ENCODE measurements at regions not wholly inside any gene's neighbourhood (a gene's known extent, or its start where the extent isn't known, plus 50 kb on each side); places are given as distances from the start of the nearest gene placed in this dataset.

DNA sequence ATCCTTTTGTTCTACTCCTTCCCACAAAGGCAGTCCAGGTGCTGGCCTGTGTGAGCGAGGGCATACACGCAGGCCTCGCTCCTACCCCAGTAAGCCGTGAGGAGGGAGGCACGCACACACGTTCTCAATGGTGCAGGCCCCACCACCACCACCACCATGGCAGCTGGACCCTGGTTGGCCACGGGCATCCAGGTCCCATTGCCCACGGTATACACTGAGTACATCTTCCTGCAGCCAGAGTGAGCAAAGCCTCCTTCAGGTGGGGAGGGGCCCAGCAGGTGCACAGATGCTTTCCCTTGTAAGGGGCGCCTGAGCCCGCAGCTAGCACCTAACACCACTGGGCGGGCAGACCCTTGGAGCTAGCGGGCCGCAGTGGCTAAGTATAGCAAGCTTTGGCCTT, 373.3 kb upstream of the MKI67 start:
- TF ChIP-seq EZH2phosphoT487 (IDR thresholded peaks at IDR 0.05; ENCODE audit: borderline replicate concordance, low read length): no peak
- TF ChIP-seq CTCF (conservative IDR thresholded peaks at IDR 0.05; ENCODE audit: low read depth, low read length): no peak
- TF ChIP-seq EZH2 (IDR thresholded peaks at IDR 0.05; ENCODE audit: low read length, unreplicated experiment): no peak
- Histone ChIP-seq H3K4me1 (ENCODE audit: insufficient read depth, low read length) (no peaks in the 10 kb centered on the region), H3K9ac (ENCODE audit: low read length) (no peak overlapping the region), H3K9me2 (replicated peaks; ENCODE audit: low read length) (no peaks in the 10 kb centered on the region), H3F3A (ENCODE audit: low read length, unreplicated experiment) (no peaks in the 10 kb centered on the region), H3K79me2 (ENCODE audit: low read length) (no peaks in the 10 kb centered on the region), H3K27me3 (ENCODE audit: low read length) (no peaks in the 10 kb centered on the region), H3K4me2 (ENCODE audit: low read length) (no peak overlapping the region), H3K27ac (ENCODE audit: low read length) (no peak overlapping the region), H3K36me3 (ENCODE audit: low read depth, low read length) (no peaks in the 10 kb centered on the region), H3K4me3 (ENCODE audit: low read length) (no peak overlapping the region), H4K20me1 (ENCODE audit: low read length) (no peaks in the 10 kb centered on the region), H3K9me3 (ENCODE audit: low read length) (no peaks in the 10 kb centered on the region), H2AFZ (ENCODE audit: low read length) (no peak overlapping the region)
- DNase-seq (no peak), ATAC-seq (no peak)
- CTCF ChIA-PET: no interaction called here
- POLR2A ChIA-PET (ENCODE audit: unreplicated experiment): no interaction called here
- intact Hi-C loops (cut with micrococcal nuclease): no loop called here
- BruUV-seq (replicated peaks): no TSS peak

DNA sequence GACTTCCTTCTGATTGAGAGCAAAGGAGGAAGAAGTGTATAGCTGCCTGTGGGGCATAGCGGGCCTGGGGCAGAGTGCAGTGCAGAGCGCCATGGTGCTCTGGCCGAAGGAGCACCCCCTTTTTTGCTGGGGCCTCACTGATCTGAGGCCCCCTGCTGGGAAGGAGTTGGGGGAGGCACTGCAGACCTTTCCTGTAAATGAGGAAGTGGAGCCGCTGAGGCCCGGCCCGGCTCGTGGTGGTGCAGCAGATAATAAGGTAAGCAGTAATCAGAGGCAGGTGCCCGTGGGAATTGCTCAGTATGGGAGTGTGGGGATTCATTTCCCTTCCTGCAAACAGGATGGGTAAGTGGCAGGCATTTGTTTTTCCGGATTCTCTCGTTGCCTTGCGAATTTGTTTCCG, 373.7 kb upstream of the MKI67 start:
- Histone ChIP-seq H3K27me3 (ENCODE audit: low read length) (no peaks in the 10 kb centered on the region), H3K4me1 (ENCODE audit: insufficient read depth, low read length) (no peaks in the 10 kb centered on the region), H3K9ac (ENCODE audit: low read length) (no peak overlapping the region), H2AFZ (ENCODE audit: low read length) (no peak overlapping the region), H3K4me2 (ENCODE audit: low read length) (no peak overlapping the region), H3F3A (ENCODE audit: low read length, unreplicated experiment) (no peaks in the 10 kb centered on the region), H4K20me1 (ENCODE audit: low read length) (no peaks in the 10 kb centered on the region), H3K36me3 (ENCODE audit: low read depth, low read length) (no peaks in the 10 kb centered on the region), H3K4me3 (ENCODE audit: low read length) (no peak overlapping the region), H3K79me2 (ENCODE audit: low read length) (no peaks in the 10 kb centered on the region), H3K9me3 (ENCODE audit: low read length) (no peaks in the 10 kb centered on the region), H3K9me2 (replicated peaks; ENCODE audit: low read length) (no peaks in the 10 kb centered on the region), H3K27ac (ENCODE audit: low read length) (no peak overlapping the region)
- no TSS peak for BruUV-seq (replicated peaks)
- no peak for DNase-seq
- ChIA-PET POLR2A (ENCODE audit: unreplicated experiment) (no interaction called here), CTCF (no interaction called here)
- TF ChIP-seq CTCF (conservative IDR thresholded peaks at IDR 0.05; ENCODE audit: low read depth, low read length) (no peak), EZH2phosphoT487 (IDR thresholded peaks at IDR 0.05; ENCODE audit: borderline replicate concordance, low read length) (no peak), EZH2 (IDR thresholded peaks at IDR 0.05; ENCODE audit: low read length, unreplicated experiment) (no peak)
- ATAC-seq: no peak
- intact Hi-C loops (cut with micrococcal nuclease): no loop called here

DNA sequence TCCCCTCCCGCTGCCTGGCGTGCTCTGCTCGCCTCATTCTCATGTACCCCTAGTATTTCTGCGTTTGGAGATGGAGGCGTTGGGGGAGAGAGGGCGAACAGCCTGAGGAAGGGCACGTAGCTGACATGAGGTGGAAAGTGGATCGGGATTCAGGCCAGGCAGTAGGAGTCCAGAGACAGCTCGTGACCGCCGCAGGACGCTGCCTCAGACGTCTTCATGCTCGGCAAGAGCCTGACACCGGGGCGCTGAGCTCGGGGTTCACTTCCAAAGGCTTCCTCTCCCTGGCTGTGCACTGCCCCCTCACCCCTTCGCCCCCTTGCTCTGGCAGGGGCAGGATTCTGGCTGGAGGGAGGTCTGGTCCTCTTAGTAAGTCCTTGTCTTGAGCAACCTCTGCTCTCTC, 374.4 kb upstream of the MKI67 start:
- Histone ChIP-seq H4K20me1 (ENCODE audit: low read length) (no peaks in the 10 kb centered on the region), H2AFZ (ENCODE audit: low read length) (no peak overlapping the region), H3K27ac (ENCODE audit: low read length) (no peak overlapping the region), H3K9me2 (replicated peaks; ENCODE audit: low read length) (no peaks in the 10 kb centered on the region), H3K79me2 (ENCODE audit: low read length) (no peaks in the 10 kb centered on the region), H3K36me3 (ENCODE audit: low read depth, low read length) (no peaks in the 10 kb centered on the region), H3F3A (ENCODE audit: low read length, unreplicated experiment) (no peaks in the 10 kb centered on the region), H3K4me2 (ENCODE audit: low read length) (no peak overlapping the region), H3K4me1 (ENCODE audit: insufficient read depth, low read length) (no peaks in the 10 kb centered on the region), H3K27me3 (ENCODE audit: low read length) (no peaks in the 10 kb centered on the region), H3K9ac (ENCODE audit: low read length) (no peak overlapping the region), H3K9me3 (ENCODE audit: low read length) (no peaks in the 10 kb centered on the region), H3K4me3 (ENCODE audit: low read length) (no peak overlapping the region)
- TF ChIP-seq EZH2 (IDR thresholded peaks at IDR 0.05; ENCODE audit: low read length, unreplicated experiment): no peak
- ATAC-seq (no peak), DNase-seq (no peak)
- CTCF ChIA-PET: no interaction called here
- POLR2A ChIA-PET (ENCODE audit: unreplicated experiment): no interaction called here
- intact Hi-C loops (cut with micrococcal nuclease): no loop called here
- no TSS peak for BruUV-seq (replicated peaks)

All from PC-3 (cell line).